ENCODE measurements at regions not wholly inside any gene's neighbourhood (a gene's known extent, or its start where the extent isn't known, plus 50 kb on each side); places are given as distances from the start of the nearest gene placed in this dataset.

DNA sequence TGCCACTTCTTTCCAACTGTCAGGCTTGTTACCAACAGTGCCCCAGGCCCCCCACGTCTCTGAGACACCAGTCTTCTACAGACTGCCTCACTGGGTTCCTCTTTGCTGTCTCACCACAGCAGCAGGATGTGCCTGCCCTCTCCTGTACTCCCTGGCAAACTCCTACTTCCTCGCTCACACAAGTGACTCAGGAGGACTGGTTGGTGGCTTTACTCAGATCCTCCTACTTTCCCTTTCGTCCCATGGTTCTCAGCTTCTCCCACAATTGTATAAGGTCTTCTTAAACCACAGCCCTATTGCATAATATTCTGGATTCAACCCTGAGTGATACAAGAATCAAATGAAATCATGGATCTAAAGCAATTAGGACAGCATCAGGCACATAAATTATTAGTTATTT lies 246.6 kb upstream of the PROK2 start:
- TF ChIP-seq POLR2AphosphoS5 (IDR thresholded peaks at IDR 0.05) (no peak), POLR2A (IDR thresholded peaks at IDR 0.05) (no peak)
